Neural cell (in vitro differentiated cells): ENCODE measurements at regions not wholly inside any gene's neighbourhood (a gene's known extent, or its start where the extent isn't known, plus 50 kb on each side); places are given as distances from the start of the nearest gene placed in this dataset.
"Not testable (repeated sequence)": the region's sequence is repeated elsewhere in the genome, so short reads cannot be mapped to it uniquely, and the experiment has no call there.

Experiments
- H2AFZ ChIP-seq: fragments of 200-600, 300-800 bp; sonication (generic), shearing (Covaris generic); 2 replicates; pipeline ENCODE4 v1.6.0; 2014; ENCODE audit warnings: low read depth, mild to moderate bottlenecking, antibody characterized with exemption, low read length, moderate library complexity
- H3F3A ChIP-seq: fragments of 200-600 bp; shearing (Covaris generic); 2 replicates; pipeline ENCODE4 v1.6.1; 2016; ENCODE audit warnings: mild to moderate bottlenecking, moderate library complexity, mixed read lengths, antibody characterized with exemption, low read length; ENCODE audit not compliant: insufficient read depth, poor library complexity, severe bottlenecking
- H3K27ac ChIP-seq: fragments of 200-600, 300-800 bp; sonication (generic), shearing (Covaris generic); 2 replicates; pipeline ENCODE4 v1.5.1; 2014; ENCODE audit warnings: mild to moderate bottlenecking, low read length, moderate library complexity
- H3K27me3 ChIP-seq: fragments of 300-800, 200-600 bp; sonication (generic), shearing (Covaris generic); 2 replicates; pipeline ENCODE4 v1.6.0; 2014; ENCODE audit warnings: mild to moderate bottlenecking, low read depth, low read length, moderate library complexity; ENCODE audit not compliant: insufficient read depth
- H3K36me3 ChIP-seq: fragments of 300-800, 200-600 bp; sonication (generic), shearing (Covaris generic); 2 replicates; pipeline ENCODE4 v1.5.1; 2014; ENCODE audit warnings: mild to moderate bottlenecking, antibody characterized with exemption, low read length, moderate library complexity; ENCODE audit not compliant: insufficient read depth
- H3K4me2 ChIP-seq: fragments of 300-800, 200-600 bp; sonication (generic), shearing (Covaris generic); 2 replicates; pipeline ENCODE4 v1.6.0; 2014; ENCODE audit warnings: mild to moderate bottlenecking, low read length
- H3K4me3 ChIP-seq: fragments of 300-800, 200-600 bp; sonication (generic), shearing (Covaris generic); 2 replicates; pipeline ENCODE4 v1.5.1; 2014; ENCODE audit warnings: mild to moderate bottlenecking, low read length, moderate library complexity
- H3K79me2 ChIP-seq: fragments of 200-600 bp; shearing (Covaris generic); replicated peaks from 2 replicates; pipeline ENCODE4 v1.6.0; 2014; ENCODE audit warnings: mild to moderate bottlenecking, low read length, moderate library complexity; ENCODE audit not compliant: insufficient read depth
- H3K9ac ChIP-seq: fragments of 300-800, 200-600 bp; sonication (generic), shearing (Covaris generic); 2 replicates; pipeline ENCODE4 v1.6.1; 2016; ENCODE audit warnings: mild to moderate bottlenecking, low read length, mixed read lengths
- H3K9me2 ChIP-seq: fragments of 200-600 bp; shearing (Covaris generic); 2 replicates; pipeline ENCODE4 v1.6.1; 2016; ENCODE audit warnings: mild to moderate bottlenecking, low read length, mixed read lengths; ENCODE audit not compliant: insufficient read depth
- H3K9me3 ChIP-seq: fragments of 200-600, 300-800 bp; sonication (generic), shearing (Covaris generic); 2 replicates; pipeline ENCODE4 v1.6.1; 2016; ENCODE audit warnings: mild to moderate bottlenecking, mixed run types, low read length, moderate library complexity, mixed read lengths
- H4K20me1 ChIP-seq: fragments of 200-600 bp; shearing (Covaris generic); 2 replicates; pipeline ENCODE4 v1.6.1; 2016; ENCODE audit warnings: mild to moderate bottlenecking, mixed run types; ENCODE audit not compliant: insufficient read depth
- CTCF ChIP-seq: fragments of 450-650 bp; IDR thresholded peaks from 2 replicates; pipeline ENCODE4 v1.5.1; 2014; ENCODE audit warnings: antibody characterized with exemption, mild to moderate bottlenecking, moderate library complexity; ENCODE audit not compliant: poor library complexity, severe bottlenecking
- EP300 ChIP-seq: fragments of 450-650 bp; conservative IDR thresholded peaks from 2 replicates; pipeline ENCODE4 v1.6.1; 2014; ENCODE audit warnings: antibody characterized with exemption, mild to moderate bottlenecking, moderate library complexity; ENCODE audit not compliant: poor library complexity, severe bottlenecking
- EZH2 ChIP-seq: fragments of 200-600, 300-800 bp; shearing (Covaris generic), sonication (generic); IDR thresholded peaks from 2 replicates; pipeline ENCODE4 v1.6.1; 2014; ENCODE audit warnings: antibody characterized with exemption, low read length, borderline replicate concordance, mild to moderate bottlenecking; ENCODE audit not compliant: insufficient read depth, poor library complexity, severe bottlenecking
- MXI1 ChIP-seq: fragments of 450-650 bp; conservative IDR thresholded peaks from 2 replicates; pipeline ENCODE4 v1.6.1; 2014; ENCODE audit warnings: antibody characterized with exemption, mild to moderate bottlenecking; ENCODE audit not compliant: poor library complexity, severe bottlenecking
- POLR2AphosphoS5 ChIP-seq: IDR thresholded peaks from 2 replicates; pipeline ENCODE4 v1.6.1; 2012
- RAD21 ChIP-seq: fragments of 450-650 bp; conservative IDR thresholded peaks from 2 replicates; pipeline ENCODE4 v1.6.1; 2014; ENCODE audit warnings: antibody characterized with exemption, mild to moderate bottlenecking, moderate library complexity
- REST ChIP-seq: IDR thresholded peaks from 2 replicates; pipeline ENCODE4 v1.6.1; 2012; ENCODE audit warnings: borderline replicate concordance
- SMC3 ChIP-seq: fragments of 450-650 bp; conservative IDR thresholded peaks from 2 replicates; pipeline ENCODE4 v1.6.1; 2014; ENCODE audit warnings: antibody characterized with exemption, mild to moderate bottlenecking, moderate library complexity; ENCODE audit not compliant: poor library complexity
- TAF1 ChIP-seq: IDR thresholded peaks from 2 replicates; pipeline ENCODE4 v1.6.1; 2012; ENCODE audit warnings: low read depth

GRCh38 chr6:68167604-68168003, 467.5 kb upstream of the ADGRB3 start:
- no peaks in the 10 kb centered on the region for H3K9me3 ChIP-seq
- no peaks in the 10 kb centered on the region for H3K79me2 ChIP-seq
- no peaks in the 10 kb centered on the region for H3K9me2 ChIP-seq
- no peaks in the 10 kb centered on the region for H3K36me3 ChIP-seq
- no peak overlapping the region for H3K4me2 ChIP-seq
- H3K9ac ChIP-seq: no peak overlapping the region
- H3K27ac ChIP-seq: no peak overlapping the region
- H4K20me1 ChIP-seq: no peaks in the 10 kb centered on the region
- TF ChIP-seq MXI1 (no peak), SMC3 (no peak), EP300 (no peak), RAD21 (no peak), EZH2 (no peak), REST (no peak), TAF1 (no peak), CTCF (no peak), POLR2AphosphoS5 (no peak)
- no peaks in the 10 kb centered on the region for H3K27me3 ChIP-seq
- no peak overlapping the region for H2AFZ ChIP-seq
- H3F3A ChIP-seq: no peaks in the 10 kb centered on the region
- no peak overlapping the region for H3K4me3 ChIP-seq

- not testable (repeated sequence) for H3K9ac ChIP-seq, H2AFZ ChIP-seq, H4K20me1 ChIP-seq, H3K27me3 ChIP-seq, H3K27ac ChIP-seq, H3K9me3 ChIP-seq, H3K4me2 ChIP-seq, H3F3A ChIP-seq, H3K79me2 ChIP-seq, H3K4me3 ChIP-seq, H3K36me3 ChIP-seq, H3K9me2 ChIP-seq
Observed at GRCh38 chr6:68160812-68161211, 474.3 kb upstream of the ADGRB3 start.

GRCh38 chr6:68160348-68160747, 474.7 kb upstream of the ADGRB3 start:
- H2AFZ ChIP-seq: no peak overlapping the region
- H4K20me1 ChIP-seq: no peaks in the 10 kb centered on the region
- no peaks in the 10 kb centered on the region for H3K9me2 ChIP-seq
- H3K9me3 ChIP-seq: no peaks in the 10 kb centered on the region
- no peak overlapping the region for H3K4me2 ChIP-seq
- no peaks in the 10 kb centered on the region for H3K36me3 ChIP-seq
- H3K27ac ChIP-seq: no peak overlapping the region
- no peak overlapping the region for H3K9ac ChIP-seq
- no peak overlapping the region for H3K4me3 ChIP-seq
- no peaks in the 10 kb centered on the region for H3K79me2 ChIP-seq
- H3K27me3 ChIP-seq: no peaks in the 10 kb centered on the region
- H3F3A ChIP-seq: no peaks in the 10 kb centered on the region
- TF ChIP-seq RAD21 (no peak), CTCF (no peak), POLR2AphosphoS5 (no peak), EP300 (no peak), TAF1 (no peak), EZH2 (no peak), REST (no peak), MXI1 (no peak), SMC3 (no peak)
